ENCODE measurements at regions not wholly inside any gene's neighbourhood (a gene's known extent, or its start where the extent isn't known, plus 50 kb on each side); places are given as distances from the start of the nearest gene placed in this dataset.

DNA sequence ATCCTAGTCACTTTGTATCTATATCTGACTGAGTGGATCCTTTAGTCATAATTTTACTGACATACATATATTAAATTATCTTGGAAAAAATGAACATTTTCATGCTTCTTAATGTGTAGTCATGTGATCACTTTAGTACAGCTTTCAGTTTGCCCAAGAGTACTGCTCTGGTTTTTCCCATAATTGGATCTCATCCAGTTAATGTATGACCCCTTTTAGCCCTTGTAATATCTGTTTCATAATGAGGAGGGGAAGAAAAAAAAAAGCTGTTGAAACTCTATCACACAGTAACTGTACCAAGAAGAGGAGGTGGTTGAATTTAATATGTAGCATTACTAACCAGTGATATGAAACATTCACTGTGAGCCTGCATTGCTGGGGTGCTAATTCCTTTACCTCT is 328.7 kb downstream of the PTPRC start:
- DNase-seq (ENCODE audit: low spot score) (no peak), ATAC-seq (no peak), FAIRE-seq (no peak)
- Histone ChIP-seq H3K36me3 (replicated peaks in 1 of 2; ENCODE audit: control insufficient read depth in 1 of 2, insufficient read depth in 2 of 2, low read length in 2 of 2) (no peaks in the 10 kb centered on the region), H3K27me3 (ENCODE audit: control insufficient read depth in 1 of 2, insufficient read depth in 2 of 2, low read length in 2 of 2) (no peaks in the 10 kb centered on the region), H3K79me2 (ENCODE audit: insufficient read depth, low read length) (no peaks in the 10 kb centered on the region), H3K9ac (ENCODE audit: insufficient read depth, low read depth, low read length) (no peak overlapping the region), H4K20me1 (ENCODE audit: insufficient read depth, low read length) (no peaks in the 10 kb centered on the region), H3K4me2 (ENCODE audit: low read depth, low read length) (no peak overlapping the region), H3K4me3 (replicated peaks in 1 of 3; ENCODE audit: insufficient read depth in 1 of 3, low read depth in 2 of 3, low read length in 3 of 3) (no peak overlapping the region), H2AFZ (ENCODE audit: low read length) (no peak overlapping the region), H3K4me1 (ENCODE audit: insufficient read depth, low read length) (no peaks in the 10 kb centered on the region), H3K27ac (ENCODE audit: extremely low read length, insufficient read depth, low read length) (no peak overlapping the region), H3K9me3 (ENCODE audit: low read length) (no peaks in the 10 kb centered on the region; the same call in 1 of the 2 replicates)
- BruUV-seq (replicated peaks): no TSS peak
- in situ Hi-C loops (cut with HindIII; ENCODE audit: extremely low pct_ligation_motif_present, low pct_unique_long_range_greater_than_20kb): no loop called here
- no peak for TF ChIP-seq ZNF780A (CRISPR knock-in tag; IDR thresholded peaks at IDR 0.05)
- no peak for TF ChIP-seq NFYB (CRISPR knock-in tag; IDR thresholded peaks at IDR 0.05)
- no peak for TF ChIP-seq ZNF660 (CRISPR knock-in tag; IDR thresholded peaks at IDR 0.05; ENCODE audit: borderline replicate concordance, low read depth)
- TF ChIP-seq GTF2F1 (IDR thresholded peaks at IDR 0.05; ENCODE audit: low read length): no peak
- TF ChIP-seq ZNF263 (CRISPR knock-in tag; IDR thresholded peaks at IDR 0.05): no peak
- no peak for TF ChIP-seq ZNF501 (CRISPR knock-in tag; IDR thresholded peaks at IDR 0.05)
- TF ChIP-seq SP5 (CRISPR knock-in tag; IDR thresholded peaks at IDR 0.05; ENCODE audit: borderline replicate concordance, low read depth): no peak
- TF ChIP-seq, protein P1, sequence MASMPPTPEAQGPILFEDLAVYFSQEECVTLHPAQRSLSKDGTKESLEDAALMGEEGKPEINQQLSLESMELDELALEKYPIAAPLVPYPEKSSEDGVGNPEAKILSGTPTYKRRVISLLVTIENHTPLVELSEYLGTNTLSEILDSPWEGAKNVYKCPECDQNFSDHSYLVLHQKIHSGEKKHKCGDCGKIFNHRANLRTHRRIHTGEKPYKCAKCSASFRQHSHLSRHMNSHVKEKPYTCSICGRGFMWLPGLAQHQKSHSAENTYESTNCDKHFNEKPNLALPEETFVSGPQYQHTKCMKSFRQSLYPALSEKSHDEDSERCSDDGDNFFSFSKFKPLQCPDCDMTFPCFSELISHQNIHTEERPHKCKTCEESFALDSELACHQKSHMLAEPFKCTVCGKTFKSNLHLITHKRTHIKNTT (CRISPR knock-in tag; IDR thresholded peaks at IDR 0.05): no peak
- TF ChIP-seq MTF2 (CRISPR knock-in tag; IDR thresholded peaks at IDR 0.05; ENCODE audit: borderline replicate concordance): no peak
- no peak for TF ChIP-seq JUND (CRISPR knock-in tag; IDR thresholded peaks at IDR 0.05)
- intact Hi-C loops (cut with micrococcal nuclease; ENCODE audit: unreplicated experiment): no loop called here
- ChIA-PET CTCF (ENCODE audit: low intra/inter-chr PET ratio, low total read pairs) (no interaction called here), POLR2A (no interaction called here)

DNA sequence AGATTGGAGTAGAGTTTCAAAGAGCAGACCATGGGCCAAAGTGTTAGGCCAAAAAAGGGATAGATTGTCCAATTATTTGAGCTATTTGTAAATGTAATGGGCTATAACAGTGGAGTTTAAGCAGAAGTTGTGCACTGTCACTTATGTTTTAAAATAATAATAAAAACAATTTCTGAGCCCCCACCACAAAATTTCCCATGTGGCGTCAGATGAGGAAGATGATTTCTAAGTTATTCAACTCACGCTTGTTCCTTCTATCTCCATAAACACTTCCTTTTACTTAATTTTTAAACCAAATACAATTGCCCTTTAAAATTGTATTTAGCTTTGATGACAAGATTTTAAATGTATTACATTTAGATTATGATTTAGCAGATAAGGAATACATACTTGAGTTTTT is 330.0 kb downstream of the PTPRC start:
- no peaks in the 10 kb centered on the region for H3K79me2 ChIP-seq (ENCODE audit: insufficient read depth, low read length)
- BruUV-seq (replicated peaks): no TSS peak
- no peaks in the 10 kb centered on the region for H3K36me3 ChIP-seq (replicated peaks in 1 of 2; ENCODE audit: control insufficient read depth in 1 of 2, insufficient read depth in 2 of 2, low read length in 2 of 2)
- no peak overlapping the region for H3K27ac ChIP-seq (ENCODE audit: extremely low read length, insufficient read depth, low read length)
- intact Hi-C loops (cut with micrococcal nuclease; ENCODE audit: unreplicated experiment) (no loop called here), in situ Hi-C loops (cut with HindIII; ENCODE audit: extremely low pct_ligation_motif_present, low pct_unique_long_range_greater_than_20kb) (no loop called here)
- H3K9me3 ChIP-seq (ENCODE audit: low read length): no peaks in the 10 kb centered on the region
- H3K4me2 ChIP-seq (ENCODE audit: low read depth, low read length): no peak overlapping the region
- no peak overlapping the region for H3K9ac ChIP-seq (ENCODE audit: insufficient read depth, low read depth, low read length)
- H3K4me3 ChIP-seq (replicated peaks in 1 of 3; ENCODE audit: insufficient read depth in 1 of 3, low read depth in 2 of 3, low read length in 3 of 3): no peak overlapping the region
- H4K20me1 ChIP-seq (ENCODE audit: insufficient read depth, low read length): no peaks in the 10 kb centered on the region
- FAIRE-seq (no peak), DNase-seq (ENCODE audit: low spot score) (no peak), ATAC-seq (no peak)
- no peak for TF ChIP-seq HNRNPLL (IDR thresholded peaks at IDR 0.05; ENCODE audit: low read depth, low read length, poor library complexity, severe bottlenecking)
- no peak for TF ChIP-seq FOXJ3 (CRISPR knock-in tag; IDR thresholded peaks at IDR 0.05; ENCODE audit: borderline replicate concordance)
- no peak overlapping the region for H2AFZ ChIP-seq (ENCODE audit: low read length)
- CTCF ChIA-PET (ENCODE audit: low intra/inter-chr PET ratio, low total read pairs): no interaction called here
- no peaks in the 10 kb centered on the region for H3K4me1 ChIP-seq (ENCODE audit: insufficient read depth, low read length)
- H3K27me3 ChIP-seq (ENCODE audit: control insufficient read depth in 1 of 2, insufficient read depth in 2 of 2, low read length in 2 of 2): no peaks in the 10 kb centered on the region
- POLR2A ChIA-PET: no interaction called here
- 68% methylated on average over 2 of the region's 2 CpGs for WGBS (ENCODE audit: low lambda C conversion rate)
